ENCODE measurements at regions not wholly inside any gene's neighbourhood (a gene's known extent, or its start where the extent isn't known, plus 50 kb on each side); places are given as distances from the start of the nearest gene placed in this dataset.
"Not testable (repeated sequence)": the region's sequence is repeated elsewhere in the genome, so short reads cannot be mapped to it uniquely, and the experiment has no call there.

GRCh38 chr13:79932556-79932955, 408.4 kb downstream of the SPRY2 start:
- H3K27me3 ChIP-seq (ENCODE audit: insufficient read depth, low read depth), result no peaks in the 10 kb centered on the region
- ChIA-PET POLR2A (ENCODE audit: unreplicated experiment) (interaction anchor here (0.6 kb wide), 1 partner anchor 407 kb away, joined by 4 read pairs; no protein-coding TSS in a partner anchor), CTCF (no interaction called here)
- H3K9me3 ChIP-seq (ENCODE audit: insufficient read depth, low read depth), result peaks cover 17% of the 10 kb centered on the region
- 0 out of 2 replicates have a peak, but pooled peaks cover 7% of the 10 kb centered on the region for H3K36me3 ChIP-seq (ENCODE audit: low read depth)
- no peak overlapping the region for H3K4me3 ChIP-seq
- no peak for DNase-seq
- intact Hi-C loops (cut with micrococcal nuclease; ENCODE audit: unreplicated experiment), result no loop called here
- H2AFZ ChIP-seq, result no peak overlapping the region
- H3K9me2 ChIP-seq (ENCODE audit: insufficient read depth), result no peaks in the 10 kb centered on the region
- TF ChIP-seq, protein P1, sequence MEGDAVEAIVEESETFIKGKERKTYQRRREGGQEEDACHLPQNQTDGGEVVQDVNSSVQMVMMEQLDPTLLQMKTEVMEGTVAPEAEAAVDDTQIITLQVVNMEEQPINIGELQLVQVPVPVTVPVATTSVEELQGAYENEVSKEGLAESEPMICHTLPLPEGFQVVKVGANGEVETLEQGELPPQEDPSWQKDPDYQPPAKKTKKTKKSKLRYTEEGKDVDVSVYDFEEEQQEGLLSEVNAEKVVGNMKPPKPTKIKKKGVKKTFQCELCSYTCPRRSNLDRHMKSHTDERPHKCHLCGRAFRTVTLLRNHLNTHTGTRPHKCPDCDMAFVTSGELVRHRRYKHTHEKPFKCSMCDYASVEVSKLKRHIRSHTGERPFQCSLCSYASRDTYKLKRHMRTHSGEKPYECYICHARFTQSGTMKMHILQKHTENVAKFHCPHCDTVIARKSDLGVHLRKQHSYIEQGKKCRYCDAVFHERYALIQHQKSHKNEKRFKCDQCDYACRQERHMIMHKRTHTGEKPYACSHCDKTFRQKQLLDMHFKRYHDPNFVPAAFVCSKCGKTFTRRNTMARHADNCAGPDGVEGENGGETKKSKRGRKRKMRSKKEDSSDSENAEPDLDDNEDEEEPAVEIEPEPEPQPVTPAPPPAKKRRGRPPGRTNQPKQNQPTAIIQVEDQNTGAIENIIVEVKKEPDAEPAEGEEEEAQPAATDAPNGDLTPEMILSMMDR (conservative IDR thresholded peaks at IDR 0.05), result no peak
- no peak for TF ChIP-seq EZH2 (IDR thresholded peaks at IDR 0.05; ENCODE audit: low read depth)
- no peaks in the 10 kb centered on the region for H3K79me2 ChIP-seq (ENCODE audit: low read depth)
- peaks cover 21% of the 10 kb centered on the region for H3F3A ChIP-seq (ENCODE audit: insufficient read depth, low read depth)
- no peaks in the 10 kb centered on the region for H4K20me1 ChIP-seq (ENCODE audit: insufficient read depth)
- H3K27ac ChIP-seq, result no peak overlapping the region
- H3K4me2 ChIP-seq, result no peak overlapping the region
- BruUV-seq (replicated peaks), result no TSS peak
- H3K4me1 ChIP-seq (replicated peaks; ENCODE audit: insufficient read depth), result peaks cover 24% of the 10 kb centered on the region

- H3K27ac ChIP-seq; H3K79me2 ChIP-seq (ENCODE audit: low read depth); intact Hi-C loops (cut with micrococcal nuclease; ENCODE audit: unreplicated experiment); H3K4me2 ChIP-seq; BruUV-seq (replicated peaks); H3F3A ChIP-seq (ENCODE audit: insufficient read depth, low read depth); H3K9me3 ChIP-seq (ENCODE audit: insufficient read depth, low read depth); POLR2A ChIA-PET (ENCODE audit: unreplicated experiment); H3K9me2 ChIP-seq (ENCODE audit: insufficient read depth); DNase-seq; CTCF ChIA-PET; H3K27me3 ChIP-seq (ENCODE audit: insufficient read depth, low read depth); H3K4me1 ChIP-seq (replicated peaks; ENCODE audit: insufficient read depth); H4K20me1 ChIP-seq (ENCODE audit: insufficient read depth); H3K4me3 ChIP-seq; H3K36me3 ChIP-seq (ENCODE audit: low read depth); H2AFZ ChIP-seq: not testable (repeated sequence)
Observed at GRCh38 chr13:79923973-79924556, 416.9 kb downstream of the SPRY2 start.

DNA sequence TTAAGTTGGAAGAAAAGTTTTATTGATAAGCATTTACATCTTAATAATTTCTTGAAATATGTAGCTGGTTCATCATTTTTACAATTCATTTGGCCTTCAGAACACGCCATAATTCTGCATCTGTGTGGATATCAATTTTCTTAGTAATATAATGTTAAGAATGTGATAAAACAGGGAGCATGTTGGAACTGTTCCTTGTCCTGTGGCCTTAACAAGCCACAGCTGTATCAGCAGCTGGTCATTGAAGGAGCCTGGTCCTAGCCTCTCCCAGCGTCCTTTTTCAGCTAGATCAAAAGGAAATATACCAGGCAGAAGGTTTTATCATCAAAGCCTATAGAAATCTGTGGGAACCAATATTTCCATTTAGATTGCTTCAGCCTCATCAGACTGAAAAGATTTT, 421.8 kb downstream of the SPRY2 start:
- Histone ChIP-seq H4K20me1 (ENCODE audit: insufficient read depth) (no peaks in the 10 kb centered on the region), H3K4me3 (no peak overlapping the region), H3K4me1 (replicated peaks; ENCODE audit: insufficient read depth) (no peaks in the 10 kb centered on the region), H3F3A (ENCODE audit: insufficient read depth, low read depth) (no peaks in the 10 kb centered on the region), H3K36me3 (ENCODE audit: low read depth) (no peaks in the 10 kb centered on the region), H3K27ac (no peak overlapping the region), H3K9me3 (ENCODE audit: insufficient read depth, low read depth) (no peaks in the 10 kb centered on the region; the same call in 1 of the 2 replicates), H3K9me2 (ENCODE audit: insufficient read depth) (no peaks in the 10 kb centered on the region), H3K79me2 (ENCODE audit: low read depth) (no peaks in the 10 kb centered on the region), H2AFZ (no peak overlapping the region), H3K4me2 (no peak overlapping the region), H3K27me3 (ENCODE audit: insufficient read depth, low read depth) (no peaks in the 10 kb centered on the region)
- TF ChIP-seq EZH2 (IDR thresholded peaks at IDR 0.05; ENCODE audit: low read depth), result no peak
- TF ChIP-seq, protein P1 (conservative IDR thresholded peaks at IDR 0.05), result no peak
- CTCF ChIA-PET, result interaction anchor here (0.6 kb wide), 1 partner anchor 44 kb away, joined by 3 read pairs; no protein-coding TSS in a partner anchor
- POLR2A ChIA-PET (ENCODE audit: unreplicated experiment), result no interaction called here
- DNase-seq, result no peak
- BruUV-seq (replicated peaks), result no TSS peak
- intact Hi-C loops (cut with micrococcal nuclease; ENCODE audit: unreplicated experiment), result no loop called here

DNA sequence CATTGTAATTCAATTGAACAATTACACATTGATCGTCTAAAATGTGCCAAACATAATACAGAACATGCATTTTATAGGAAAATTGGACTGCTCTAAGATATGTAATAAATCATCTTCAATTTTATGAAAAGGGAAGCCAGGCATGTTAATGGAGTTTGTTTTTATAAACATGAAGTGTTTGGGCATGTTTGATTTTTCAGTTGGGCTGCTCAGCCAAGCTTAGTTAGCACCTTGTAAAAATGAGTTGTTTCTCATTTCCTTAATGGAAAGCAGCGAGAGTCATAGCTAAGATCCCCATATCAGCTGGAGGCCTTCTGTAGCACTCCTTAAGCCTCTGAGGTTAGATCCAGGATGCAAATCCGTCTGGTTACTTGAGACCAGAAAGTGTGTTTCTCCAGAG, 422.3 kb downstream of the SPRY2 start:
- H3K4me2 ChIP-seq, result no peak overlapping the region
- no peaks in the 10 kb centered on the region for H4K20me1 ChIP-seq (ENCODE audit: insufficient read depth)
- no peaks in the 10 kb centered on the region for H3K79me2 ChIP-seq (ENCODE audit: low read depth)
- DNase-seq, result no peak
- H2AFZ ChIP-seq, result no peak overlapping the region
- intact Hi-C loops (cut with micrococcal nuclease; ENCODE audit: unreplicated experiment), result no loop called here
- POLR2A ChIA-PET (ENCODE audit: unreplicated experiment), result no interaction called here
- no peak overlapping the region for H3K4me3 ChIP-seq
- no TSS peak for BruUV-seq (replicated peaks)
- CTCF ChIA-PET, result interaction anchor here (0.6 kb wide), 1 partner anchor 44 kb away, joined by 3 read pairs; no protein-coding TSS in a partner anchor
- no peak overlapping the region for H3K27ac ChIP-seq
- TF ChIP-seq EZH2 (IDR thresholded peaks at IDR 0.05; ENCODE audit: low read depth), result no peak
- TF ChIP-seq, protein P1 (conservative IDR thresholded peaks at IDR 0.05), result no peak
- no peaks in the 10 kb centered on the region for H3K36me3 ChIP-seq (ENCODE audit: low read depth)
- H3K27me3 ChIP-seq (ENCODE audit: insufficient read depth, low read depth), result no peaks in the 10 kb centered on the region
- H3K4me1 ChIP-seq (replicated peaks; ENCODE audit: insufficient read depth), result no peaks in the 10 kb centered on the region
- no peaks in the 10 kb centered on the region for H3F3A ChIP-seq (ENCODE audit: insufficient read depth, low read depth)
- no peaks in the 10 kb centered on the region for H3K9me2 ChIP-seq (ENCODE audit: insufficient read depth)
- no peaks in the 10 kb centered on the region; the same call in 1 of the 2 replicates for H3K9me3 ChIP-seq (ENCODE audit: insufficient read depth, low read depth)
